ENCODE measurements at regions not wholly inside any gene's neighbourhood (a gene's known extent, or its start where the extent isn't known, plus 50 kb on each side); places are given as distances from the start of the nearest gene placed in this dataset.

DNA sequence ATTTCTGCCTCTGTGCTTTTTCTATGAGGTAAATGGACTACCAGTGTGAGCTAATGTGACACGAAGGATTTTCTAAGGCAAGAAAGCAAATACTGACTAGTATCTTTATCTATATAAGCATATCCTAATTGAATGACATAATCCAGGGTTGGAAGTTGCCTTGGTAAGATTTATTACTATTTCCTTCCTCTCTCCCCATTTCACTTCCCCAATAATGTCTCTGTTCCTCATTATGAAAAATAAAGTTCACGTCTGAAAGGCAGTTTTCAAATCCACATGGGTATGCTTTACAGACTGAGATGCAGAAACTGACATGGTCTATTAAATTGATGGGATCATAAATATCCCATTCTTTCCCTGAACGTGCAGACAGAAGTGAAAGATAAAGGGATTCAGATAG is 86.0 kb downstream of the DTWD1 start:
- Histone ChIP-seq H3K4me1 (ENCODE audit: low read depth) (no peaks in the 10 kb centered on the region), H3K27me3 (no peaks in the 10 kb centered on the region), H3K4me3 (no peak overlapping the region), H3K27ac (no peak overlapping the region), H3K36me3 (no peaks in the 10 kb centered on the region), H3K9me3 (ENCODE audit: low read depth) (no peaks in the 10 kb centered on the region)
- DNase-seq (ENCODE audit: low read depth in 1 of 2, low spot score in 1 of 2), result no peak
- TF ChIP-seq, protein P1, sequence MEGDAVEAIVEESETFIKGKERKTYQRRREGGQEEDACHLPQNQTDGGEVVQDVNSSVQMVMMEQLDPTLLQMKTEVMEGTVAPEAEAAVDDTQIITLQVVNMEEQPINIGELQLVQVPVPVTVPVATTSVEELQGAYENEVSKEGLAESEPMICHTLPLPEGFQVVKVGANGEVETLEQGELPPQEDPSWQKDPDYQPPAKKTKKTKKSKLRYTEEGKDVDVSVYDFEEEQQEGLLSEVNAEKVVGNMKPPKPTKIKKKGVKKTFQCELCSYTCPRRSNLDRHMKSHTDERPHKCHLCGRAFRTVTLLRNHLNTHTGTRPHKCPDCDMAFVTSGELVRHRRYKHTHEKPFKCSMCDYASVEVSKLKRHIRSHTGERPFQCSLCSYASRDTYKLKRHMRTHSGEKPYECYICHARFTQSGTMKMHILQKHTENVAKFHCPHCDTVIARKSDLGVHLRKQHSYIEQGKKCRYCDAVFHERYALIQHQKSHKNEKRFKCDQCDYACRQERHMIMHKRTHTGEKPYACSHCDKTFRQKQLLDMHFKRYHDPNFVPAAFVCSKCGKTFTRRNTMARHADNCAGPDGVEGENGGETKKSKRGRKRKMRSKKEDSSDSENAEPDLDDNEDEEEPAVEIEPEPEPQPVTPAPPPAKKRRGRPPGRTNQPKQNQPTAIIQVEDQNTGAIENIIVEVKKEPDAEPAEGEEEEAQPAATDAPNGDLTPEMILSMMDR (IDR thresholded peaks at IDR 0.05; ENCODE audit: low read depth, low read length), result no peak

DNA sequence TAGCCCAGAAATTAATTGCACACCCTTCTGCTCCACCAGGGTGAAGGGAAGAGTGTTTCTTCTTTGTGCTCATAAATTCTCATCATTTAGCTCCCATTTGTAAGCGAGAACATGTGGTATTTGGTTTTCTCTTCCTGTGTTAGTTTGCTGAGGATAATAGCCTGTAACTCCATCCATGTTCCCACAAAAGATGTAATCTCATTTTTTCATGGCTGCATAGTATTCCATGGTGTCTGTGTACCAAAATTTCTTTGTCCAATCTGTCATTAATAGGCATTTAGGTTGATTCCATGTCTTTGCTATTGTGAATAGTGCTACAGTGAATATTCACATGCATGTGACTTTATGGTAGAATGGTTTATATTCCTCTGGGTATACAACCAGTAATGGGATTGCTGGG is 86.8 kb downstream of the DTWD1 start:
- TF ChIP-seq, protein P1 (IDR thresholded peaks at IDR 0.05; ENCODE audit: low read depth, low read length), result no peak
- H3K36me3 ChIP-seq, result no peaks in the 10 kb centered on the region
- no peaks in the 10 kb centered on the region for H3K27me3 ChIP-seq
- no peaks in the 10 kb centered on the region for H3K4me1 ChIP-seq (ENCODE audit: low read depth)
- DNase-seq (ENCODE audit: low read depth in 1 of 2, low spot score in 1 of 2), result no peak
- no peak overlapping the region for H3K4me3 ChIP-seq
- no peaks in the 10 kb centered on the region for H3K9me3 ChIP-seq (ENCODE audit: low read depth)
- no peak overlapping the region for H3K27ac ChIP-seq

DNA sequence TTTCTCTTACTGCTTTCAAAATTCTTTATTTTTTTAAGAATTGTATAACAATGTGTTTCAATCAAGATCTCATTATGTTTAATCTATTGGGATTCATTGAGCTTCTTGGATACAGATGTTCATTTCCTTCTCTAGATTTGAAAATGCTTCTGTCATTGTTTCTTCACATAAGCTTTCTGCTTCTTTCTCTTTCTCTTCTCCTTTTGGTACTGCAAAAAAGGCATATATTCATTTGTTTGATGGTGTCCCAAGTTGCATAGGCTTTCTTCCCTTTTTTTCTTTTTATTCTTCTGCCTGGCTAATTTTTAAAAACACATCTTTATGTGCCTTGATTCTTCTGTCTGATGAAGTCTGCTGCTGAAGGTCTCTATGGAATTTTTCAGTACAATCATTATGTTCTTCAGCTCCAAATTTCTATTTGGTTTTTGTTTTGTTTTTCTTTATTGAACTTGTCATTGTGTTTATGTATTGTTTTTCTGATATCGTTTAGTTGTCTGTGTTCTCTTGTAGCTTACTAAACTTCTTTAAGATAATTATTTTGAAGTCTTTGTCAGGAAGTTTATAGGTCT is 88.9 kb downstream of the DTWD1 start:
- no peaks in the 10 kb centered on the region for H3K27me3 ChIP-seq
- H3K4me3 ChIP-seq, result no peak overlapping the region
- H3K9me3 ChIP-seq (ENCODE audit: low read depth), result no peaks in the 10 kb centered on the region
- no peaks in the 10 kb centered on the region for H3K36me3 ChIP-seq
- no peaks in the 10 kb centered on the region for H3K4me1 ChIP-seq (ENCODE audit: low read depth)
- no peak for DNase-seq (ENCODE audit: low read depth in 1 of 2, low spot score in 1 of 2)
- no peak overlapping the region for H3K27ac ChIP-seq
- TF ChIP-seq, protein P1 (IDR thresholded peaks at IDR 0.05; ENCODE audit: low read depth, low read length), result no peak

DNA sequence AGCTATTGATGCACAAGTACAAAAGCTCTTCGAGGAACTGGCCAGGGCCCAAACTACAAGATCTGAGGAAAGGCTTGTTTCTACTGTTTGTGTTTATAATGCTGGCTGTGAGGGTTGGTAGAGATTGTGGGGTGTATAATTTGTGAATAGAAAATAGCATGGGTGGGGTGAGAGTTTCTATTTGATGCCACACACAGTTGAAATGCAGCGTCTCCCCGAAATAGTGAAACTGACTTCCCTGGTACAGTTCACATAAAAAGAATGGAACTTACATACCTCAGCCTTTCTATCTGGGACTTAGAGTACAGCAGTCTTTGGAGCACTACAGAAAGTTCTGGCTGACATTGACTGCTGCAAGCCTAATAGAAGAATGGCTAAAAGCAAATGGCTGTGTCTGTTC is 91.3 kb downstream of the DTWD1 start:
- Histone ChIP-seq H3K4me1 (ENCODE audit: low read depth) (no peaks in the 10 kb centered on the region), H3K9me3 (ENCODE audit: low read depth) (no peaks in the 10 kb centered on the region), H3K36me3 (no peaks in the 10 kb centered on the region), H3K4me3 (no peak overlapping the region), H3K27ac (no peak overlapping the region), H3K27me3 (no peaks in the 10 kb centered on the region)
- DNase-seq (ENCODE audit: low read depth in 1 of 2, low spot score in 1 of 2), result no peak
- TF ChIP-seq, protein P1 (IDR thresholded peaks at IDR 0.05; ENCODE audit: low read depth, low read length), result no peak

DNA sequence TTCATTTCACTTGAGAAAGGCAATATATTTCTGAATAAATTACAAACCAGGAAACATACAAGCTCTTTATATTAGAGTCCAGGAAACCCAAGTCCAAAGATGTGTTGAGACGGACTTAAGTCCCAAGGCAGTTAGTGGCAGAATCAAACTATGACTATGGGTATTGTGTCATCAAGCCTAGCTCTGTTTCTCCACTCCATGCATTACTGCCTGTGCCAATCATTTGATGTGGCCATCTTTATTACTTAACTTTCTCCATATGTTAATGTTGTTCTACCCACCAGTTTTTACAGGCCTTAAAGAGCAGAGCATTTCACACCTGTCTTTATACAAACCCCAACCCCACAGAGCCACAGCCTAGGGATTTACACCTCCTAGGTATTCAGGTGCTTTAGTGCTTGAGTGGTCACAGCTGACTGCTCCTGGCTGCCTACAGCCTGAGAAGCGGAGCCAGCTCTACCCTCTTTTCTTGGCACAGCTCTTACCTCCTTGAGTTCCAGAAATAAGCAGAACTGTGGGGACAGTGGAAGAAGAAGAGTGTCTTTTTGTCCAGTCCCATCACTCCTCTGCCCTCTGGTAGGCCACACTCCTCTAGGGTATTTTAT is 92.1 kb downstream of the DTWD1 start:
- no peaks in the 10 kb centered on the region for H3K27me3 ChIP-seq
- no peaks in the 10 kb centered on the region for H3K36me3 ChIP-seq
- H3K4me1 ChIP-seq (ENCODE audit: low read depth), result no peaks in the 10 kb centered on the region
- H3K9me3 ChIP-seq (ENCODE audit: low read depth), result no peaks in the 10 kb centered on the region
- TF ChIP-seq, protein P1 (IDR thresholded peaks at IDR 0.05; ENCODE audit: low read depth, low read length), result no peak
- no peak for DNase-seq (ENCODE audit: low read depth in 1 of 2, low spot score in 1 of 2)
- no peak overlapping the region for H3K27ac ChIP-seq
- H3K4me3 ChIP-seq, result no peak overlapping the region

Data from cardiac muscle cell (in vitro differentiated cells and primary cell).